DMS79 (cell line): ENCODE measurements at regions not wholly inside any gene's neighbourhood (a gene's known extent, or its start where the extent isn't known, plus 50 kb on each side); places are given as distances from the start of the nearest gene placed in this dataset.

Experiments
- DNase-seq: peaks from one replicate; lab custom pipeline; 2025; lab: John Stamatoyannopoulos, UW

DNA sequence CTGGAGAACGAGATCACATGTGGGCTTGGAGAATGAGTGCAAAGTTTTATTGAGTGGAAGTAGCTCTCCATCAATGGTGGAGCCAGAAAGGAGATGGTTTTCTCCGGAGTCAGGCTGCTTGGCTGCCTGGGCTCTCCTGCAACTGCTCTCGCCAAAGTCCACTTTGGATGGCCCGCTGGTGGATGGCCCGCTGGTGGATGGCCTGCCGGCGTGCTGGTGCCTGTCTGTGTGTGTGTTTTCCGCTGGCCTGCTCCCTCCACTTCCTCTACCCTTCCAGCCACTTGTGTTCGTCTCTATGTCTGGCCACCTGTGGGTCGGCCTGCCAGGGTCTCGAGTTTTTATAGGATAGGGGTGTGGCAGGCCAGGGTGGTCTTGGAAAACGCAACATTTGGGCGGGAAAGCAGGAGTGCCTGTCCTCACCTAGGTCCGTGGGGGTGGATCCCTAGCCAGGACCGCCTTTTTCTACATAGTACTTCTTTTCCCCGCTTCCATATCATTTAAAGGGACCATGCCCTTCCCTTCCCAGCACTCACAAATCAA lies 1292.1 kb upstream of the PIK3C3 start:
- DNase-seq: no peak

DNA sequence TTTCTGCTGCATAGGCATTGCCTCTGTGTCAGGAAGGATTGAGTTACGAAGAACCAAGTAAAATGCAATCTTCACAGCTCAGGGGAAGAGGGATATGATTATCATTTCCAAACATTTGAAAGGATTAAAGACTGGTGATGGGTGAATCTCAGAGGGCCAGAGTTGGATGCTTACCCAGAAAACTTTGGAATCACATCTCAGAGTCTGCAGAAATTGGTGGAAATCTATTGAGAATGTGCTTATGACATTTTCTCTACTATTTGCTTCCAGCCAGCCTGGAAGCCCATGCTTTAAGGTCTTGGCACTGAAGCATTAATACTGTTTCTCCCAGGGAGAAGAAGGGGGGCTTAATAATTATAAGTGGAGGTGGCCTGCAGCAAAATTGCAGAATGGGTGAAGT lies 1301.4 kb upstream of the PIK3C3 start:
- DNase-seq: no peak

DNA sequence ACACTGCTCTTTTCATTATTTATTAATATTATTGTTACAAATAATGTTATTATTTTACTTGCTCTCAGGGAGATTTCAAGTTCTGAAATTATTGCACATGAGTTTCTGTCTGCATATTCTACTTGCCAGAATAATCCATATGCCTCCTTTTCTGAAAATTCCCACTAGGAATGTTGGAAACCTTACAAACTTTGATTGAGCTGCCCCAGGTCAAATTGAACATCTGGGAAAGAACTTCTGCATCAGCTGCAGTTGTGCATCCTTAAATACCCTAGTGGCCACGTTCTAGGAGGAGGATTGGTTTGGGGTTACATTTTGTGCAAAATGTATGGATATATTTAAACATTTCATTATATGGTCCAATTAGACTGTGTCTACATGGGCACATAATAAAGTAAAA lies 1302.7 kb upstream of the PIK3C3 start:
- DNase-seq: no peak

DNA sequence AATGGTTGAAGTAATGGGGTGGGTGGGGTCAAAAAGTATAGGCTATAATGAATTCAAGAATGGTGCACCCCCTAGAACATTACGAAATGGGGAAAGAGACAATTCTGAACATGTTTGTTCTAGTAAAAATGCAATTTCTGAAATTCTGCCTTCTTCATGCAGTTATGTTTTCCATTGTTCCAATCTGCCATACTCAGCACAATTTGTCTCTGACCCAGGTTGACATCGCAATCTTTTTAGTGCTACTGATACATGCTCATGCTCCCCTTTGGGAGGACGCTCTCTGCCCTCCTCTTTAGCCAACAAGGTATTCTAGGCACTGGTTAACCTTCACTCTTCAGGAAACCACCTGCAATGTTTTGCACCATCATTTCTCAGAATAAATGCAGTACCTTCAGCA lies 1303.9 kb upstream of the PIK3C3 start:
- DNase-seq: no peak

- no peak for DNase-seq
Observed at GRCh38 chr18:40642692-40643229, 1312.3 kb upstream of the PIK3C3 start.

- DNase-seq: no peak
Observed at GRCh38 chr18:40631319-40631718, 1323.7 kb upstream of the PIK3C3 start.

- DNase-seq: no peak
Observed at GRCh38 chr18:40630496-40630895, 1324.5 kb upstream of the PIK3C3 start.

- DNase-seq: no peak
Observed at GRCh38 chr18:40624959-40625358, 1330.1 kb upstream of the PIK3C3 start.

DNA sequence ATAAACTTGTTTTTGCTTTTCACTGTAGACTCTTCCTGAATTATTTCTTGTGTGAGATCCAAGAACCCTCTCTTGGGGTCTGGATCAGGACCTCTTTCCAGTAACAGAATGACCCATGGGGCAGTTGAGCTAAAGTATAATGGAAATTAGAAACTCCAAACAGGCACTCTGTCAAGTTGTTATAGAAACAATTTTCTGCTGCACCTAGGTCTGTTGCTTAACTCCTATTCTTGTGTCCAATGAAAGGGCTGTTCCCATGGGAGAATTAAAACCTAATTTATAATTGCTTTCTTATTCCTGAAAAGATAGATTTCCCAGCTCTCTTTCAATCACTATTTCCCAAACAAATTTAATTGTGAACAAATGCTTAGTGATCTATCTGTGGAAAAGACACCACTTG lies 1341.3 kb upstream of the PIK3C3 start:
- no peak for DNase-seq

- no peak for DNase-seq
Observed at GRCh38 chr18:40612356-40612755, 1342.7 kb upstream of the PIK3C3 start.

DNA sequence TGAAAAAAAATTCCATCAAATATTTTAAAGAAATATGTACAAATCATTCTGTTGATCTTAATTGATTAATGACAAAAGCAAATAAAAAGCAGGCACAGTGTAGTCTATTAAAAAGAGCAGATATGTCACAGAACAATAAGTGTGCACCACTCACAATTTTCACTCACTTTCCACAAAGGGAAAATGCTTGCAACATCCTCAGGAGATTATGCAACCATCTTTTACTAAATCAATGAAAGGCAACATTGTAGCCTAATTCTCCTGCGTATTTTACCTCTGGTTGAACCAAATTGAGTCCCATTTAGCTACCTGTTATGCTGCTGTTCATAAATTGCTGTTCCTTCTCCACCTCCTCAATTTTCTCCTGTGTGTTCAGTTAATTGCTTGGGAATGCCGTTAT lies 1346.8 kb upstream of the PIK3C3 start:
- DNase-seq: no peak

- DNase-seq: no peak
Observed at GRCh38 chr18:40607542-40608148, 1347.4 kb upstream of the PIK3C3 start.

- no peak for DNase-seq
Observed at GRCh38 chr18:40606996-40607395, 1348.0 kb upstream of the PIK3C3 start.

DNA sequence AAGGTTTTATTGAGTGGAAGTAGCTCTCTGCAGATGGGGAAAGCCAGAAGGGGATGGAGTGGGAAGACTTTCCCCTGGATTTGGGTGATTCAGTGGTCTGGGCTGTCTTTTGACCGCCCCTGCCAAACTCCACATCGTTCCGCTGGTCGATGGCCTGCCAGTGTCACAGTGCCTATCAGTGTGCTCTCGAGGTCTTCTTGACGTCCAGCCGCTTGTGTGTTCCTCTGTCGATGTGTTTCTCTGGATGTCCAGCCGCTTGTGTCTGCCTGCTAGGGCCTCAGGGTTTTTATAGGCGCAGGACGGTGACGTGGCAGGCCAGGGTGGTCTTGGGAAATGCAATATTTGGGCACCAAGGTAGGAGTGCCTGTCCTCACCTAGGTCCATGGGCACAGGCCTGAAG lies 1371.4 kb upstream of the PIK3C3 start:
- no peak for DNase-seq

- DNase-seq: no peak
Observed at GRCh38 chr18:40582105-40582504, 1372.9 kb upstream of the PIK3C3 start.

- DNase-seq: no peak
Observed at GRCh38 chr18:40577981-40578365, 1377.1 kb upstream of the PIK3C3 start.

DNA sequence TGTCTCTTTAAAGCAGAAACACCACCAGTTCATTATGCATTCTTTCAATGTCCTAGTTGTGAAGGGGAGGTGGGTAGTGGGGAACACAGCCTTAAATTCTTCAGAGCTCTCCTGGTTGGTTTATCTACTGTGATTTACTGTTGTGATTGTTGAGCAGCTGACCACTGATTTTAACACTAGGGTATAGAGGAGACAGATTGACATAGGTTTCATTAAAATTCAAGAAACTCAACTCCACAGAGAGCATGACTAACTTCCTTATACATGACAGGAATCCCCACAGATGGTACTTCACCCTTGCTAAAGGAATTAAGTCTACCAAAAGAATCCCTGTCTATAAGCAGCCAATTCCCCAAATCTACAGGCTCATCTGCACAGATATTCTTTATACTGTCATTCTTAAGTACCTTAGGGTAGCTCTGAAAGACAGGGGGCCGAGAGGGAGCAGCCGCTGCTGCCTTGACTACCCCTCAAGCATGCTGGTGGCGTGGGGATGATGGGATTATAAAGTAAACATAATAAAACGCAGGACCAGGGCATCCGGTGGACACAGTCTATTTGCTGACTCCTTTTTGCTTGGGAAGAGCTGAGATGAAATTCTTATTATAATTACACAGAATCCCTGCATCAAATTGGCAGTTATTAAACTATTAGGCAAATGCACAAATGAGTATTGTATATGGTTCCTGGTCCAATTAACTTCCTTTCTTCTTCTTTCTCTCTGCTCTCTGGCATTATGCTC lies 1377.6 kb upstream of the PIK3C3 start:
- DNase-seq: no peak

- DNase-seq: no peak
Observed at GRCh38 chr18:40576507-40577115, 1378.4 kb upstream of the PIK3C3 start.

GRCh38 chr18:40570615-40571014 lies 1384.4 kb upstream of the PIK3C3 start:
- DNase-seq: no peak

GRCh38 chr18:40569605-40570004 lies 1385.4 kb upstream of the PIK3C3 start:
- DNase-seq: no peak

GRCh38 chr18:40566510-40566844 lies 1388.6 kb upstream of the PIK3C3 start:
- no peak for DNase-seq

- no peak for DNase-seq
Observed at GRCh38 chr18:40565805-40566509, 1389.1 kb upstream of the PIK3C3 start.

GRCh38 chr18:40559556-40559955 lies 1395.5 kb upstream of the PIK3C3 start:
- no peak for DNase-seq
